Activated B cell treated with CpG ODN at 0.5 μM for 24 hours (primary cell): ENCODE measurements at regions not wholly inside any gene's neighbourhood (a gene's known extent, or its start where the extent isn't known, plus 50 kb on each side); places are given as distances from the start of the nearest gene placed in this dataset.

ENCODE experiments used
- ATAC-seq: fragments of 200-7000 bp; cut with Tn5 transposase; one replicate; pipeline ENCODE4 v1.10.0; 2021; ENCODE audit warnings: low read depth, mild to moderate bottlenecking, moderate library complexity
- CTCF ChIA-PET: fragments of 350-600 bp; sonication (Branson Sonifier 250); formaldehyde crosslinking; loops from one replicate; lab custom pipeline; 2021; ENCODE audit warnings: antibody characterized with exemption; lab: Charles Lee
- POLR2A ChIA-PET: fragments of 350-600 bp; sonication (Branson Sonifier 250); formaldehyde crosslinking; loops from one replicate; lab custom pipeline; 2021; ENCODE audit warnings: antibody characterized with exemption; lab: Charles Lee
- DNase-seq: peaks from one replicate; pipeline ENCODE4 v3.0.0; 2022
- H3K27ac Mint-ChIP-seq: one replicate; pipeline ENCODE4 v1.8.0; 2020; ENCODE audit warnings: mixed read lengths
- H3K27me3 Mint-ChIP-seq: one replicate; pipeline ENCODE4 v1.8.0; 2021; ENCODE audit warnings: mixed read lengths
- H3K36me3 Mint-ChIP-seq: one replicate; pipeline ENCODE4 v1.8.0; 2021; ENCODE audit warnings: low read depth, mixed read lengths
- H3K4me1 Mint-ChIP-seq: one replicate; pipeline ENCODE4 v1.8.0; 2021; ENCODE audit warnings: mixed read lengths
- H3K4me3 Mint-ChIP-seq: one replicate; pipeline ENCODE4 v1.8.0; 2020; ENCODE audit warnings: mild to moderate bottlenecking, mixed read lengths
- H3K9me3 Mint-ChIP-seq: one replicate; pipeline ENCODE4 v1.8.0; 2020; ENCODE audit warnings: mixed read lengths
- intact Hi-C: fragments of 100-400 bp; cut with micrococcal nuclease; formaldehyde crosslinking; loops from one replicate; pipeline ENCODE4 v1.15.1; 2024
- TF ChIP-seq, protein P1 (sequence below): fragments of 200-600 bp; IDR thresholded peaks from one replicate; pipeline ENCODE4 v1.8.0; 2022; ENCODE audit warnings: antibody characterized with exemption, mild to moderate bottlenecking

DNA sequence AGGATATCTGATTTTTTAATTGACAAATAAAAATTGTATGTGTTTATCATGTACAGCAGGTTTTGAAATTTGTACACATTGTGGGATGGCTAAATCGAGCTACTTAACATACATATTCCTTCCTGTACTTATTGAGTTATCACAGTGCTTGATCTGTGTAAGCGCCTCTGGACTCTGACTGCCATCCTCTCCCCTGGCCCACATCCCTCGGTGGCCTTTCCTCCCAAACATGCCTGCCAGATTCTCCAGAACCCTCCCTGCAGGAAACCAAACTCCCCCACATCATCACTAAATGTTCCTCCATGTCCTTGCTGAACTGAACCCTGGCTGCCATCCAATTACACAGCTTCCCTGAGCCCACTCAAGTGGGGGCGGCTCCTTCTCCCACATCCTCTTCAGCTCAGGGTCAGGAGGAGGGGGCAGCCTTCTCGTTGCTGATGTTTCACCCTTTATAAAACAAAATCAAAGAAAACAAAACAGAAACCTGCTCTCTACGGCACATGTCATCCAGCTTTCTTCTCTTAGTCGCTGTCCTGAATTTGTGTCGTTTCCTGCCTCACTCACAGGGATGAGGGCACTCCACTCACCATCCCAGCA, 97.1 kb upstream of the SPATA13 start:
- CTCF ChIA-PET: interaction anchor here (3.2 kb wide), 1 partner anchor 11 kb away, joined by 10 read pairs; no protein-coding TSS in a partner anchor

DNA sequence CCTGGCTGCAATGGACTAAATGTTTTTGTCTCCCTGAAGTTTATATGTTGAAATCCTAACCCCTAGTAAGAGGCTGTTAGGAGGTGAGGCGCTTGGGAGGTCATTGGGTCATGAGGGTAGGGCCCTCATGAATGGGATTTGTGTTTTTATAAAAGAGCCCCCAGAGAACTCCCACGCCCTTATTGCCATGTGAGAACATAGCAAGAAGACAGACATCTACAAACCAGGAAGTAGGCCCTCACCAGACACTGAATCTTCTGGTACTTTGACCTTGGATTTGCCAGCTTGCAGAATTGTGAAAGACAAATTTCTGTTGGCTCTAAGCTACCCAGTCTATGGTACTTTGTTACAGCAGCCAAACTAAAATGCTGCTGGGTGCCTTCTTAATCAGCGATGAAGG, 96.1 kb upstream of the SPATA13 start:
- peaks cover 9% of the 10 kb centered on the region for H3K27me3 Mint-ChIP-seq
- peaks cover 5% of the 10 kb centered on the region for H3K4me1 Mint-ChIP-seq
- TF ChIP-seq, protein P1, sequence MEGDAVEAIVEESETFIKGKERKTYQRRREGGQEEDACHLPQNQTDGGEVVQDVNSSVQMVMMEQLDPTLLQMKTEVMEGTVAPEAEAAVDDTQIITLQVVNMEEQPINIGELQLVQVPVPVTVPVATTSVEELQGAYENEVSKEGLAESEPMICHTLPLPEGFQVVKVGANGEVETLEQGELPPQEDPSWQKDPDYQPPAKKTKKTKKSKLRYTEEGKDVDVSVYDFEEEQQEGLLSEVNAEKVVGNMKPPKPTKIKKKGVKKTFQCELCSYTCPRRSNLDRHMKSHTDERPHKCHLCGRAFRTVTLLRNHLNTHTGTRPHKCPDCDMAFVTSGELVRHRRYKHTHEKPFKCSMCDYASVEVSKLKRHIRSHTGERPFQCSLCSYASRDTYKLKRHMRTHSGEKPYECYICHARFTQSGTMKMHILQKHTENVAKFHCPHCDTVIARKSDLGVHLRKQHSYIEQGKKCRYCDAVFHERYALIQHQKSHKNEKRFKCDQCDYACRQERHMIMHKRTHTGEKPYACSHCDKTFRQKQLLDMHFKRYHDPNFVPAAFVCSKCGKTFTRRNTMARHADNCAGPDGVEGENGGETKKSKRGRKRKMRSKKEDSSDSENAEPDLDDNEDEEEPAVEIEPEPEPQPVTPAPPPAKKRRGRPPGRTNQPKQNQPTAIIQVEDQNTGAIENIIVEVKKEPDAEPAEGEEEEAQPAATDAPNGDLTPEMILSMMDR: no peak
- no peak for DNase-seq
- ChIA-PET POLR2A (no interaction called here), CTCF (no interaction called here)
- H3K9me3 Mint-ChIP-seq: no peaks in the 10 kb centered on the region
- no peak overlapping the region for H3K27ac Mint-ChIP-seq
- ATAC-seq: no peak
- H3K36me3 Mint-ChIP-seq: no peaks in the 10 kb centered on the region
- no peak overlapping the region for H3K4me3 Mint-ChIP-seq
- intact Hi-C loops: no loop called here

More for the DNA sequence above, 97.1 kb upstream of the SPATA13 start:
- Mint-ChIP-seq H3K27ac (no peak overlapping the region), H3K9me3 (no peaks in the 10 kb centered on the region), H3K4me3 (no peak overlapping the region), H3K36me3 (no peaks in the 10 kb centered on the region), H3K27me3 (peaks cover 6% of the 10 kb centered on the region), H3K4me1 (peaks cover 5% of the 10 kb centered on the region)
- intact Hi-C loops: no loop called here
- no peak for DNase-seq
- no peak for ATAC-seq
- POLR2A ChIA-PET: no interaction called here
- TF ChIP-seq, protein P1: no peak

DNA sequence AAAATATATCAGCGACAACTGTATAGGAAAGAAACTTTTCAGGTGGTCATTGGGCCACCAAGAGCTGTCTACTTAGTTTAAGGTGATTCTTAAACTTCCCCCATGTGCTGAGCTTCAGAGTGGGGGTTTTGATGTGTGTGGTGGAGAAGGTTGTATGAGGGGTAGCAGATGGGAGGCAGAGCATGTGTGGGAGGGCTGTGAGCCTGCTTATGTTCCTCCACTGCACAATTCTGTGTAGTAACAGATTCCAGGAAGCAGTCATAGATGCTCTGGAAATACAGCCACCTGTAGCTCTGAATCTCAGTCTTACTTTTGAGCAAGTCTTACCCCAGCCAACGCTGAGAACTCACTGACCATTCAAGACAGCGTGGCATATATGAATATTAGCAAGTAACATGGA, 95.3 kb upstream of the SPATA13 start:
- intact Hi-C loops: loop anchor here (5.0 kb wide), 1 partner anchor 57 kb away; no protein-coding TSS in a partner anchor
- TF ChIP-seq, protein P1: no peak

DNA sequence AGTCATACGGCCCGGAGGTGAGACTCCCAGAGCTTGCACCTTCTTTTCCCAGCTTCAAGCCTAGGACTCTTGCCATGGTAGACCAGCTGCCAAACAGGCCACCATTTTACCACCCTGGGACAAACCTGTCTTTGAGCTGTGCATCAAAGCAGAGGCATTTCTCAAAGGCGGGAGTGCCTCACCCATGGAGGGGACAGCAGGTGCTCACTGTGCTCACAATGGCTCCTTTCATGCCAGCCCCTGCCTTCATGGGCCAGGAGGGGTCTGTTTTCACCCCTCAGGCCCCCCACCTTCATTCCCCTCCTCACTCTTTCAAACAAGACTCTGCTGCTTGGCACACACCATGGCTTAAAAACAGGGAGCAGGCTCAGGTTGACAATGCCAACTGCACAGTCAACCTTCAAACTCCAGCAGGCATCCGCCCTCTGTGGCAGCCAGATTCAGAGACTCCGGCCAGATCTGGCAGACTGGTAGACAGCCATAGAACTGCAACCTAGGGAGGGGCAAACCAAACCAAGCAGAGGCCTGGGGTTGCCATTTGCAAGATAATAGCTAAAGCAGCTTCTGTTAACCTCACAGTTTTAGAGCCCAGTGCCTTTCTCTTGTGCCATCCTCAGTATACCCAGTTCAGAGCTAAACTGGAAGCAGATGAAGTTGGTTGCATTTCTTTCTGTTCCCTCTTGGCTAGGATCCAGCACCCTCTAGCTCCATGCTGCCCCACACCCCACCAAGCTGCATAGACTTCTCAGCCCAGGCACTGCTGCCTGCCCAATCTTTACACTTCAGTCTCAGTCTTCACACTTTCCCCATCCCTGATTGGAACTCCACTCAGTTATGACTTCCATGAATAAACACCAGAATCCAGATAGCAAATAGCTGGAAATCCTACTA, 93.9 kb upstream of the SPATA13 start:
- ATAC-seq (no peak), DNase-seq (no peak)
- TF ChIP-seq, protein P1: no peak
- intact Hi-C loops: loop anchor here (5.0 kb wide), 1 partner anchor 56 kb away; no protein-coding TSS in a partner anchor
- POLR2A ChIA-PET: no interaction called here
- CTCF ChIA-PET: interaction anchor here (0.9 kb wide), 1 partner anchor 13 kb away, joined by 4 read pairs; no protein-coding TSS in a partner anchor
- Mint-ChIP-seq H3K9me3 (no peaks in the 10 kb centered on the region), H3K36me3 (no peaks in the 10 kb centered on the region), H3K27ac (no peak overlapping the region), H3K4me1 (no peaks in the 10 kb centered on the region), H3K4me3 (no peak overlapping the region), H3K27me3 (peaks cover 6% of the 10 kb centered on the region)

More for the DNA sequence above, 95.3 kb upstream of the SPATA13 start:
- ATAC-seq (no peak), DNase-seq (no peak)
- no peak overlapping the region for H3K27ac Mint-ChIP-seq
- H3K4me1 Mint-ChIP-seq: no peaks in the 10 kb centered on the region
- H3K27me3 Mint-ChIP-seq: peaks cover 11% of the 10 kb centered on the region
- no peaks in the 10 kb centered on the region for H3K9me3 Mint-ChIP-seq
- CTCF ChIA-PET: no interaction called here
- POLR2A ChIA-PET: no interaction called here
- H3K4me3 Mint-ChIP-seq: no peak overlapping the region
- H3K36me3 Mint-ChIP-seq: no peaks in the 10 kb centered on the region

DNA sequence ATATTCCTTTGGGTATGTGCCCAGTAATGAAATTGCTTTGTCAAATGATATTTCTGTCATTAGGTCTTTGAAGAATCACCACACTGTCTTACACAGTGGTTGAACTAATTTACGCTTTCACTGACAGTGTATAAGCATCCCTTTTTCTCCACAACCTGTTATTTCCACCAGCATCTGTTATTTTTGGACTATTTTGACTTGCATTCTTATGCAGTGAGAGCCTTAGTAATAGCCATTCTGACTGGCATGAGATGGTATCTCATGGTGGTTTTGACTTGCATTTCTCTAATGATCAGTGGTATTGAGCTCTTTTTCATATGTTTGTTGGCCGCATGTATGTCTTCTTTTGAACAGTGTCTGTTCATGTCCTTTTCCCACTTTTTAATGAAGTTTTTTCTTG, 92.0 kb upstream of the SPATA13 start:
- POLR2A ChIA-PET: no interaction called here
- Mint-ChIP-seq H3K4me1 (no peaks in the 10 kb centered on the region), H3K36me3 (no peaks in the 10 kb centered on the region), H3K9me3 (no peaks in the 10 kb centered on the region), H3K4me3 (no peak overlapping the region), H3K27ac (no peak overlapping the region), H3K27me3 (peaks cover 6% of the 10 kb centered on the region)
- DNase-seq (no peak), ATAC-seq (no peak)
- TF ChIP-seq, protein P1: no peak
- intact Hi-C loops: loop anchor here (5.0 kb wide), 1 partner anchor 54 kb away; no protein-coding TSS in a partner anchor
- CTCF ChIA-PET: interaction anchor here (1.0 kb wide), 1 partner anchor 15 kb away, joined by 3 read pairs; no protein-coding TSS in a partner anchor
